Stomach smooth muscle (tissue), 2 donors: ENCODE measurements at regions not wholly inside any gene's neighbourhood (a gene's known extent, or its start where the extent isn't known, plus 50 kb on each side); places are given as distances from the start of the nearest gene placed in this dataset.
"Not testable (repeated sequence)": the region's sequence is repeated elsewhere in the genome, so short reads cannot be mapped to it uniquely, and the experiment has no call there.

ENCODE experiments used
- H3K27ac ChIP-seq: one replicate; pipeline ENCODE4 v1.7.0; 2013; ENCODE audit warnings: mild to moderate bottlenecking, low read length, inconsistent platforms
- H3K27me3 ChIP-seq, 2 donors: one replicate each; pipeline ENCODE4 v1.7.0; 2013; ENCODE audit warnings: low read length in 2 of 2; ENCODE audit not compliant: insufficient read depth in 2 of 2, control insufficient read depth in 1 of 2
- H3K36me3 ChIP-seq, 2 donors: one replicate each; pipeline ENCODE4 v1.7.0; 2013; ENCODE audit warnings: low read length in 2 of 2; ENCODE audit not compliant: control insufficient read depth in 2 of 2, insufficient read depth in 2 of 2
- H3K4me1 ChIP-seq: one replicate; pipeline ENCODE4 v1.7.0; 2013; ENCODE audit warnings: low read length; ENCODE audit not compliant: control insufficient read depth, insufficient read depth
- H3K4me3 ChIP-seq, 2 donors: one replicate each; pipeline ENCODE4 v1.7.0; 2013; ENCODE audit warnings: low read length in 2 of 2
- H3K9ac ChIP-seq, 2 donors: one replicate each; pipeline ENCODE4 v1.7.0; 2013; ENCODE audit warnings: low read length in 2 of 2, mild to moderate bottlenecking in 1 of 2
- H3K9me3 ChIP-seq, 2 donors: one replicate each; pipeline ENCODE4 v1.7.0; 2013; ENCODE audit warnings: low read length in 2 of 2; ENCODE audit not compliant: control insufficient read depth in 2 of 2
- donor health status: healthy.
- donor health status: Pancreatic carcinoma.

DNA sequence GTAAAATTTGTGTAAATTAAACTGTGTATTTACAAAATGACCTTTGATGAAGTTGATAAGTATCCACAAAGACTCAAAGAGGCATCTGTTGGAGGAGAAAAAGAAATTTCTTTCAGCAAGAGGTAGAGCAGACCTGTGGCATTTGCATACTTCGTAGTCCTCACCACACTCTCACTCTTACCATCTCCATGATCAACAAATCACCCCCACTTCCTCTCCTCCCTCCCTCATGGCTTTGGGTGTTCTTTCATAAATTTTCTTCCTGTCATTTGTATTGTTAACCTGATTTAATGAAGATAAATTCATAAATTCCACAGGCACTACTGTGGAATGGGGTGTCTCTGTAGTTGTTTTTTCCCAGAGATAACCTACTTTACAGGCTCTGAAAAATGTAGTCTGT, 366.5 kb downstream of the ZNF674 start:
- Histone ChIP-seq H3K36me3 (no peaks in the 10 kb centered on the region), H3K9me3 (no peaks in the 10 kb centered on the region), H3K27ac (no peak overlapping the region), H3K4me1 (no peaks in the 10 kb centered on the region), H3K27me3 (no peaks in the 10 kb centered on the region), H3K9ac (no peak overlapping the region), H3K4me3 (no peak overlapping the region)

DNA sequence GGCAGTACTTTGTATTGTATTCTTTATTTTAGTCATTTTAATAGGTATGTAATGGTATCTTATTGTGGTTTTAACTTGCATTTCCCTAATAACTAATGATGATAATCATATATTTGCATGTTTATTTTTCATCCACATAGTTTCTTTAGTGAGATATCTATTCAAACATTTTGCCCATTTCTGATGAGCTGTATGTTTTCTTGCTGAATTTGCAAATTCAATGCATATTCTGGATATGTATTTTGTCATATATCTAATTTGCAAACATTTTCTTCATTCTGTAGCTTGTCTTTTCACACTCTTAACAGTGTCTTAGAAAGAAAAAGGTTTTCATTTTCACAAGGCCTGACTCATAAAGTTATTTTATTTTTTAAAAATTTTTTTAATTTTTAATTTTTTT, 372.1 kb downstream of the ZNF674 start:
- H3K4me1 ChIP-seq = no peaks in the 10 kb centered on the region
- no peak overlapping the region for H3K27ac ChIP-seq
- H3K4me3 ChIP-seq = no peak overlapping the region
- H3K9me3 ChIP-seq = no peaks in the 10 kb centered on the region
- H3K36me3 ChIP-seq = no peaks in the 10 kb centered on the region
- no peak overlapping the region for H3K9ac ChIP-seq
- no peaks in the 10 kb centered on the region for H3K27me3 ChIP-seq

DNA sequence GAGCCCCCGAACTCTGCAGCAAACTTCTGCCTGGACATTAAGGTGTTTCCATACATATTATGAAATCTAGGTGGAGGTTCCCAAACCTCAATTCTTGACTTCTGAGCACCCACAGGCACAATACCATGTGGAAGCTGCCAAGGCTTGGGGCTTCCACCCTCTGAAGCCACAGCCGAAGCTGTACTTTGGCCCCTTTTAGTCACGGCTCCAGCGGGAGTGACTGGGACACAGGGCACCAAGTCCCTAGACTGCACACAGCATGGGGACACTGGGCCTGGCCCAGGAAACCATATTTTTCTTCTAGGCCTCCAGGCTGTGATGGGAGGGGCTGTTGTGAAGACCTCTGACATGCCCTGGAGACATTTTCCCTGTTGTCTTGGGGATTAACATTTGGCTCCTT, 373.8 kb downstream of the ZNF674 start:
- H3K27me3 ChIP-seq, H3K4me3 ChIP-seq, H3K36me3 ChIP-seq, H3K27ac ChIP-seq, H3K4me1 ChIP-seq, H3K9me3 ChIP-seq, H3K9ac ChIP-seq: not testable (repeated sequence)

DNA sequence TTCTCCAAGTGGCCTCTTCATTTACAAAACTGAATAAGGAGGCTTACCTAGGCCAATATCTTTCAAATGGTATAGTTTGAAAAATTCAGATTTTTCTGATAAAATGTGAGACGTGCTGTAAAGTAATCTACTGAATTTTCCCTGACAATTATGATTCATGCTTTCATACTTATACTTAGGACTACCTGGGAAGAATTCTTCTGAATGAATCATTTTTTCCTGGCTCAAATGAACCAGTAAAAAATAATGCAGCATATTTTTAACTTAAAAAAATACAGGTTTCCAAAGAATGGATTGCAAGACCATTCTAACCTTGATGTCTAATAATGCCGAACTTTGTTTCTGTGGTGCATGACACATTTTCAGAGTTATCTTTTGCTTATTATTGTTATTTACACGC, 375.4 kb downstream of the ZNF674 start:
- Histone ChIP-seq H3K4me1 (no peaks in the 10 kb centered on the region), H3K9me3 (no peaks in the 10 kb centered on the region), H3K27ac (no peak overlapping the region), H3K4me3 (no peak overlapping the region), H3K36me3 (no peaks in the 10 kb centered on the region), H3K27me3 (no peaks in the 10 kb centered on the region), H3K9ac (no peak overlapping the region)

DNA sequence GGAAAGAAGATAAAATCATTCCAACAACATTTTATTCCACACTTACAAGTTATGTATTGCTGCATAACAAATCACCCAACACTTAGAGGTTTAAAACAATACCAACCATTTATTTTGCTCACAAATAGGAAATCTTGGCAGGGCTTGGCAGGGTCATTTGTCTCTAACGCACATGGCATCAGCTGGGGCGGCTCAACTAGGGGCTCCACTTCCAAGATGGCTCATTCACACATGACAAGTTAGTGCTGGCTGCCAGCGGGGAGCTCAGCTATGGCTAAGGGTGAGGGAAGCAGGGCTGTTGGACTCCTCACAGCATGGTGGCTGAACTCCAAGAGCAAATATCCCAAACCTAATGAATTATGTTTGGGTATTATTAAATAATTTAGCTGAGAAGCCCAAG, 377.0 kb downstream of the ZNF674 start:
- Histone ChIP-seq H3K4me3 (no peak overlapping the region), H3K27me3 (no peaks in the 10 kb centered on the region), H3K4me1 (no peaks in the 10 kb centered on the region), H3K36me3 (no peaks in the 10 kb centered on the region), H3K9me3 (no peaks in the 10 kb centered on the region), H3K9ac (no peak overlapping the region), H3K27ac (no peak overlapping the region)

DNA sequence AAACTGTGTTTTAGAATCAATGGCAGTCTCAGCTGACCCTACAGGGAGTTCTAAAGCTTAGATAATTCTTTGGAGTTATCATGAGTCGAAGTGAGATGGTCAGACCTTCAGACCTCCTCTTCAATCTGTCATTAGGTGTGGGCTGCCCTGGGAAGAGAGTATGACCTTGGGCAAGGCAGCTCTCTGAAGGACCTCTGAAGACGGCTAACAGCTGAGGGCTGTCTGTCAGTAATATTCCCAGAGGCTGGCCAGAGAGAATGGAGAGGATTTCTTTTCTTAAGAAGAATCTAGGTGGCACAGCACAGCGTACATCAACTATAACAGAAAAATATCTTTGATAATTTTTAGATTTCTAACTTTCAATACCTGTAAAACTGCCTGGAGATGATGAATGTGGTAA, 379.4 kb downstream of the ZNF674 start:
- Histone ChIP-seq H3K9me3 (no peaks in the 10 kb centered on the region), H3K4me3 (no peak overlapping the region), H3K27me3 (peaks cover 0 to 2% of the 10 kb centered on the region in 2 donors), H3K36me3 (no peaks in the 10 kb centered on the region), H3K9ac (no peak overlapping the region), H3K4me1 (no peaks in the 10 kb centered on the region), H3K27ac (no peak overlapping the region)

DNA sequence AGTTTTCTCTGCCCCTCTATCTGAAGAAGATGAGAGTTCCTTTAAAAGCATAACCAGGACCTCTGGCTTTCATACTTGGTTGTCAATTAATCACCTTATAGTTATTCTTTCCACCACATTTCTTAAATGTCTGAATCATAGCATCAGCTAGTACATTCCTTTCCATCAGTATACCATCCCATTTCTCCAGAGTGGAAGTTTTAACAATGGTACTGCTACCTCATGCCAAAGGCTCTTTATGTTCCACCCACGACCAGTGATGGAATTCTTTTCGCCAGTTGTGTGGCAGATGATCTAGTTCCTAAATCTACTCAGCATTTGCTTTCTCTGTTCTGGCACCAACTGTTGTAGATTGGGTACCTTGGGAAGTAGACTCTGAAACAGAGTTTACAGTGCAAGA, 379.8 kb downstream of the ZNF674 start:
- Histone ChIP-seq H3K4me3 (no peak overlapping the region), H3K36me3 (no peaks in the 10 kb centered on the region), H3K4me1 (no peaks in the 10 kb centered on the region), H3K9me3 (no peaks in the 10 kb centered on the region), H3K27ac (no peak overlapping the region), H3K27me3 (peaks cover 0 to 2% of the 10 kb centered on the region in 2 donors), H3K9ac (no peak overlapping the region)

DNA sequence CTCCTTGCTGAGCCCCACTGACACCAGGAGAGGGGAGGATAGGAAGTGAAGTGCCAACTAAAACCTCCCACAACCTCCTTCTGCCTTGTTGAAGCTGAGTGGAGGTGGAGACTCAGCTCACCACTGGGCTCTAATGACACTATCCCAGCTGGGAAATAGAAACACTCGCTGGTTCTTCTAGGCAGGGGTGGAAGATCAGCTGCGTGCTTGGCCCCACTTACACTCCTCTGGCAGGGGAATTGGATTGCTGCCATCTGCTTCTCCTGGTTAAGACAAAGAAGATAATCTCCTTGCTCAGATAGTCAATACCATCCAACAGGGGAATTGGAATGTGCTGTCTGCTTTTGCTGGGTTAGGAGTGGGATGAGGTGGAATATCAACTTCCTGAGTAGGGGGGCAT, 392.5 kb downstream of the ZNF674 start:
- H3K4me1 ChIP-seq = no peaks in the 10 kb centered on the region
- H3K27ac ChIP-seq = no peak overlapping the region
- H3K27me3 ChIP-seq = no peaks in the 10 kb centered on the region
- H3K9ac ChIP-seq = no peak overlapping the region
- H3K4me3 ChIP-seq = no peak overlapping the region
- no peaks in the 10 kb centered on the region for H3K9me3 ChIP-seq
- H3K36me3 ChIP-seq = no peaks in the 10 kb centered on the region

DNA sequence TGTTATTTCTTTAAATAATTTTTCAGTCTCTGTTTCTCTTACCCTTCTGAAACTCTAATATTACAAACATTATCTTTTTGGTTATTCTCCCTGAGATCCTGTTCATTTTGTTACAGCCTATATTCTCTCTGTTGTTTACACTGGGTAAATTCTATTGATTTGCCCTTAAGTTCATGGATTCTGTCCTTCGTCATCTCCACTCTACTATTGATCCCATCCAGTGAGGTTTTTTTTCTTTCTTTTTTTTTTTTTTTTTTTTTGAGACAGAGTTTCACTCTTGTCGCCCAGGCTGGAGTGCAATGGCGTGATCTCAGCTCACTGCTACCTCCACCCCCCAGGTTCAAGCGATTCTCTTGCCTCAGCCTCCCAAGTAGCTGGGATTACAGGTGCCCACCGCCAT, 393.9 kb downstream of the ZNF674 start:
- not testable (repeated sequence) for H3K4me3 ChIP-seq, H3K9ac ChIP-seq, H3K4me1 ChIP-seq, H3K36me3 ChIP-seq, H3K27ac ChIP-seq, H3K27me3 ChIP-seq, H3K9me3 ChIP-seq

DNA sequence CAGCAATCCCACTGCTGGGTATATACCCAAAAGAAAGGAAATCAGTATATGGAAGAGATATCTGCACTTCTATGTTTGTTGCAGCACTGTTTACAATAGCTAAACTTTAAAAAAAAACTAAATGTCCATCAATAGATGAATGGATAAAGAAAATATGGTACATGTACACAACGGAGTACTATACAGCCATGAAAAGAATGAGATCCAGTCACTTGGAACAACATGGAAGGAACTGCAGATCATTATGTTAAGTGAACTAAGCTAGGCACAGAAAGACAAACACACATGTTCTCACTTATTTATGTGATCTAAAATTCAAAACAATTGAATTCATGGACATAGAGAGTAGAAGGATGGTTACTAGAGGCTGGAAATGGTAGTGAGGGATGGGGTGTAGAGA, 400.7 kb downstream of the ZNF674 start:
- Histone ChIP-seq H3K36me3 (no peaks in the 10 kb centered on the region), H3K9ac (no peak overlapping the region), H3K4me3 (no peak overlapping the region), H3K9me3 (peaks cover 0 to 3% of the 10 kb centered on the region in 2 donors), H3K27me3 (peaks cover 0 to 4% of the 10 kb centered on the region in 2 donors), H3K27ac (no peak overlapping the region), H3K4me1 (no peaks in the 10 kb centered on the region)

DNA sequence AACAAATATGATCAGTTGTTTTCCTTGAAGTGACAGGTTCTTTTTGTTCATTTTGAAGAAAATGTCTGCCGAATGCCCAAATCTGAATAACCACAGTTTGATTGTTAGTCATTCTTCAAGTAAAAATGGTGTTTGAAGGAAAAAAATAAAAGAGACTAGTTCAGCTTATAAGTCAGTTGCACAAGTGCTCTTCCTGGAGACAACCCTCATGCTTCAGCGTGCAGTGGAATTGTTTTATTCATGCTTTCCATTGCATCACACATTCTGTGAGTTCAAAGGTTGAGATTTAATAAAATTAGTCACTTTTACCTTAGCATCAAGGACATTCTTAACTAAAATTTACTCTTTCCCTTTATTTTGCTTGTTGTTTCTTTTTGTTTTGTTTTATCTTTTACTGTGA, 404.9 kb downstream of the ZNF674 start:
- Histone ChIP-seq H3K9ac (no peak overlapping the region), H3K27me3 (peaks cover 0 to 4% of the 10 kb centered on the region in 2 donors), H3K36me3 (no peaks in the 10 kb centered on the region), H3K9me3 (peaks cover 0 to 3% of the 10 kb centered on the region in 2 donors), H3K4me3 (no peak overlapping the region), H3K4me1 (no peaks in the 10 kb centered on the region), H3K27ac (no peak overlapping the region)

DNA sequence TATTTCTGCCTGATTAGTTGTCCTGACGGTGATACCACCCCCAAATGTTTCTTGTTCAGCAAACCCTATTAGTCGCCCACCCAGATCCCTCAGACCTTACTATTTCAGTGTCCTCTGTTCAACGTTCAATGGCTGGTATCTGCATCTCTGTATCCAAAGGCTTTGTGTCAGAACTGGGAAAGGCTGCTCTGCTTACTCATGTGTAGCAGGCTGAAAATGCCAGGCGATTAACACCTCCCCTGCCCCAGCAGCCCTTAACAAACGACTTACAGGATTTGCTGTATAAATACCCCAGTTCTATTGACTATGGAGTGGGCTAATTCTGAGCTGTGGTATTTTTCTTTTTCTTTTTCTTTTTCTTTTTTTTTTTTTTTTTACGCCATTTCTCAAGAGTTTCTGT, 415.0 kb downstream of the ZNF674 start:
- H3K4me1 ChIP-seq = no peaks in the 10 kb centered on the region
- no peaks in the 10 kb centered on the region for H3K9me3 ChIP-seq
- H3K9ac ChIP-seq = no peak overlapping the region
- no peak overlapping the region for H3K27ac ChIP-seq
- no peak overlapping the region for H3K4me3 ChIP-seq
- no peaks in the 10 kb centered on the region for H3K27me3 ChIP-seq
- no peaks in the 10 kb centered on the region for H3K36me3 ChIP-seq
